ENCODE measurements at regions not wholly inside any gene's neighbourhood (a gene's known extent, or its start where the extent isn't known, plus 50 kb on each side); places are given as distances from the start of the nearest gene placed in this dataset.

GRCh38 chr6:134689177-134689576 is 260.7 kb downstream of the ALDH8A1 start:
- no peak for DNase-seq
- no peaks in the 10 kb centered on the region for H3K4me1 ChIP-seq (replicated peaks in 1 of 2)
- H3K4me3 ChIP-seq = no peak overlapping the region
- H3K36me3 ChIP-seq (replicated peaks in 1 of 2) = no peaks in the 10 kb centered on the region
- 65 to 73% (median 68%) methylated on average over 4 of the region's 4 CpGs for WGBS, 4 donors
- intact Hi-C loops (cut with DNase I) = no loop called here
- no peaks in the 10 kb centered on the region for H3K9me3 ChIP-seq (replicated peaks in 1 of 3)
- no peak for TF ChIP-seq CTCF (IDR thresholded peaks at IDR 0.05)
- peaks cover 3% of the 10 kb centered on the region for H3K27me3 ChIP-seq
- H3K27ac ChIP-seq = no peak overlapping the region

DNA sequence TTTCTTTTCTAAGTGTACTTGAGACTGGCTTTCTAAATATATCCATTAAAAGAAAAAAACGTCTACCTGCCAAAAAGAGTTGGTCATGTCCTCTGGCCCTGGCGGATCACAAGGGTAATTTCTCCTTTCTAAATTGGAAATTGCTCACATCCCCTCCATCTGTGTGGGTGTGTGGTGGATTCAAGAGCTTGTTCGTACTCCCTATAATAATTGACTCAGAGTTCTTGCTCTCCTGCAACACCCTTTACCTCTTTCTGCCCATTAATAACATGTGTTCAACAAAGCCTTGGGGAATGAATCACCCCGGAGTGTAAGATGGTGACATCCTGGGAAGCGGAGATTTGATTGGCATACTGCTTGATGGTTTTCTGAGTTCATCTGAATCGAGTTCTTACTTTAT is 263.8 kb downstream of the ALDH8A1 start:
- no peaks in the 10 kb centered on the region for H3K4me1 ChIP-seq (replicated peaks in 1 of 2)
- H3K27ac ChIP-seq = no peak overlapping the region
- no peaks in the 10 kb centered on the region for H3K36me3 ChIP-seq (replicated peaks in 1 of 2)
- 43 to 52% (median 46%) methylated on average over 6 of the region's 6 CpGs for WGBS, 4 donors
- peaks cover 3% of the 10 kb centered on the region for H3K27me3 ChIP-seq
- intact Hi-C loops (cut with DNase I) = no loop called here
- H3K9me3 ChIP-seq (replicated peaks in 1 of 3) = no peaks in the 10 kb centered on the region
- DNase-seq = no peak
- H3K4me3 ChIP-seq = no peak overlapping the region
- TF ChIP-seq POLR2A (IDR thresholded peaks at IDR 0.05) (no peak), CTCF (IDR thresholded peaks at IDR 0.05) (no peak)

- no peak for DNase-seq
- no peak overlapping the region for H3K27ac ChIP-seq
- H3K4me3 ChIP-seq = no peak overlapping the region
- intact Hi-C loops (cut with DNase I) = no loop called here
- H3K36me3 ChIP-seq (replicated peaks in 1 of 2) = no peaks in the 10 kb centered on the region
- no peaks in the 10 kb centered on the region for H3K27me3 ChIP-seq
- no peaks in the 10 kb centered on the region for H3K9me3 ChIP-seq (replicated peaks in 1 of 3)
- no peaks in the 10 kb centered on the region for H3K4me1 ChIP-seq (replicated peaks in 1 of 2)
- 57 to 81% (median 71%) methylated on average over 2 of the region's 2 CpGs for WGBS, 4 donors
- TF ChIP-seq CTCF (IDR thresholded peaks at IDR 0.05) (no peak), POLR2A (IDR thresholded peaks at IDR 0.05) (no peak)
These were observed 265.5 kb downstream of the ALDH8A1 start for GRCh38 chr6:134684423-134684795.

- H3K27ac ChIP-seq = no peak overlapping the region
- H3K9me3 ChIP-seq (replicated peaks in 1 of 3) = no peaks in the 10 kb centered on the region
- DNase-seq = no peak
- TF ChIP-seq POLR2A (IDR thresholded peaks at IDR 0.05) = no peak
- TF ChIP-seq CTCF (IDR thresholded peaks at IDR 0.05) = no peak
- H3K36me3 ChIP-seq (replicated peaks in 1 of 2) = no peaks in the 10 kb centered on the region
- no peaks in the 10 kb centered on the region for H3K27me3 ChIP-seq
- H3K4me1 ChIP-seq (replicated peaks in 1 of 2) = no peaks in the 10 kb centered on the region
- intact Hi-C loops (cut with DNase I) = no loop called here
- H3K4me3 ChIP-seq = no peak overlapping the region
- WGBS, 4 donors = 55 to 61% (median 58%) methylated on average over 2 of the region's 2 CpGs
These were observed 266.0 kb downstream of the ALDH8A1 start for GRCh38 chr6:134683783-134684422.

Data from adrenal gland (tissue), 9 donors.